ENCODE measurements at regions not wholly inside any gene's neighbourhood (a gene's known extent, or its start where the extent isn't known, plus 50 kb on each side); places are given as distances from the start of the nearest gene placed in this dataset.

DNA sequence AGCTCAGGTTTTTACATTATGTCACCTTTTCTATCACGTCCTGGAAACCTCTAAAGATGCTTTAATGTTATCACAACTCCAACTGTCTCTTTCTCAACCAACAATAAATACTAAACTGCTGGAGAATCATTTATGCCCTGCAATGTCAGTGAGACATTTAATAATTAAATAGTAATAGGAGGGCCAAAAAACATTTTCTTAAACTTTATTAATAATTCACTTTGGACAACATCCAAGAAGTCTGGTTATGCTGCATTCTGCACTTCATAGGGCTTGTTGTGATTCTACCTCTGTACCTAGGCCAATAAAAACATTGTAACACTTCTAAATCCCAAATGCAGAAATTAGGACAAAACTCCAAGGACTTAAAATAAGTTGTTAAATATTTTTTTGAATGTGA, 420.4 kb upstream of the LRRTM1 start:
- no peaks in the 10 kb centered on the region for H3K4me1 ChIP-seq (ENCODE audit: control insufficient read depth, low read length)
- 0 out of 2 replicates have a peak, but pooled peaks cover 4% of the 10 kb centered on the region for H3K9me3 ChIP-seq (ENCODE audit: control insufficient read depth, insufficient read depth, low read length)
- H3K4me3 ChIP-seq (ENCODE audit: low read length), result no peak overlapping the region
- H3K27ac ChIP-seq (ENCODE audit: low read depth, low read length), result no peak overlapping the region
- no peaks in the 10 kb centered on the region for H3K36me3 ChIP-seq (ENCODE audit: control insufficient read depth, low read length)
- no peaks in the 10 kb centered on the region for H4K20me1 ChIP-seq (ENCODE audit: control insufficient read depth, insufficient read depth, low read depth, low read length)
- H3K27me3 ChIP-seq (ENCODE audit: control insufficient read depth, low read length), result no peaks in the 10 kb centered on the region
- H3K9me2 ChIP-seq (replicated peaks; ENCODE audit: control insufficient read depth, low read length), result no peaks in the 10 kb centered on the region
- H3F3A ChIP-seq (ENCODE audit: control insufficient read depth, insufficient read depth), result no peaks in the 10 kb centered on the region
- H3K4me2 ChIP-seq (ENCODE audit: low read length), result no peak overlapping the region
- H3K79me2 ChIP-seq (ENCODE audit: control insufficient read depth, low read length), result no peaks in the 10 kb centered on the region
- TF ChIP-seq EZH2phosphoT487 (IDR thresholded peaks at IDR 0.05; ENCODE audit: borderline replicate concordance, low read length), result no peak
- TF ChIP-seq, protein P1, sequence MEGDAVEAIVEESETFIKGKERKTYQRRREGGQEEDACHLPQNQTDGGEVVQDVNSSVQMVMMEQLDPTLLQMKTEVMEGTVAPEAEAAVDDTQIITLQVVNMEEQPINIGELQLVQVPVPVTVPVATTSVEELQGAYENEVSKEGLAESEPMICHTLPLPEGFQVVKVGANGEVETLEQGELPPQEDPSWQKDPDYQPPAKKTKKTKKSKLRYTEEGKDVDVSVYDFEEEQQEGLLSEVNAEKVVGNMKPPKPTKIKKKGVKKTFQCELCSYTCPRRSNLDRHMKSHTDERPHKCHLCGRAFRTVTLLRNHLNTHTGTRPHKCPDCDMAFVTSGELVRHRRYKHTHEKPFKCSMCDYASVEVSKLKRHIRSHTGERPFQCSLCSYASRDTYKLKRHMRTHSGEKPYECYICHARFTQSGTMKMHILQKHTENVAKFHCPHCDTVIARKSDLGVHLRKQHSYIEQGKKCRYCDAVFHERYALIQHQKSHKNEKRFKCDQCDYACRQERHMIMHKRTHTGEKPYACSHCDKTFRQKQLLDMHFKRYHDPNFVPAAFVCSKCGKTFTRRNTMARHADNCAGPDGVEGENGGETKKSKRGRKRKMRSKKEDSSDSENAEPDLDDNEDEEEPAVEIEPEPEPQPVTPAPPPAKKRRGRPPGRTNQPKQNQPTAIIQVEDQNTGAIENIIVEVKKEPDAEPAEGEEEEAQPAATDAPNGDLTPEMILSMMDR (IDR thresholded peaks at IDR 0.05; ENCODE audit: low read depth, low read length, poor library complexity, severe bottlenecking), result no peak

DNA sequence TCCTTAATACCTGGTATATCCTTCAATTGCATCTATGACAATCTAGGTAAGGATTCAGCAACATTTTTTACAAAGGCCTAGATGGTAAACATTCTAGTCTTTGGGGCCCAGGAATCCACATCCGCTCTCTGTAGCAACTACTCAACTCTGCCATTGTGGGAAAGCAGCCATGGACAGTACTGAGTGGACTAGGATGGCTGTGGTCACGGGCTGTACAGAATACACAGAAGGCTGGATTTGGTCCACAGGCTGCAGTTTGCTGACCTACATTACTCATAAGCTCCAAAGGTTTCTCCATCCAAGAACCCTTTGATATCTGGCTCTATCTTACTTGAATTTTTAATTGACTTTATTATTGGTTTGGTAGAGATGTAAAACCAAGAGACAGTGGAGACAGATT, 418.3 kb upstream of the LRRTM1 start:
- Histone ChIP-seq H4K20me1 (ENCODE audit: control insufficient read depth, insufficient read depth, low read depth, low read length) (no peaks in the 10 kb centered on the region), H3K27ac (ENCODE audit: low read depth, low read length) (no peak overlapping the region), H3K9me3 (ENCODE audit: control insufficient read depth, insufficient read depth, low read length) (peaks cover 6% of the 10 kb centered on the region; the same call in 1 of the 2 replicates), H3K79me2 (ENCODE audit: control insufficient read depth, low read length) (no peaks in the 10 kb centered on the region), H3K9me2 (replicated peaks; ENCODE audit: control insufficient read depth, low read length) (no peaks in the 10 kb centered on the region), H3K27me3 (ENCODE audit: control insufficient read depth, low read length) (no peaks in the 10 kb centered on the region), H3F3A (ENCODE audit: control insufficient read depth, insufficient read depth) (no peaks in the 10 kb centered on the region), H3K4me2 (ENCODE audit: low read length) (no peak overlapping the region), H3K4me3 (ENCODE audit: low read length) (no peak overlapping the region), H3K36me3 (ENCODE audit: control insufficient read depth, low read length) (no peaks in the 10 kb centered on the region), H3K4me1 (ENCODE audit: control insufficient read depth, low read length) (no peaks in the 10 kb centered on the region)
- TF ChIP-seq, protein P1 (IDR thresholded peaks at IDR 0.05; ENCODE audit: low read depth, low read length, poor library complexity, severe bottlenecking), result no peak
- no peak for TF ChIP-seq EZH2phosphoT487 (IDR thresholded peaks at IDR 0.05; ENCODE audit: borderline replicate concordance, low read length)

- Histone ChIP-seq H3K27ac (ENCODE audit: low read depth, low read length) (no peak overlapping the region), H3K27me3 (ENCODE audit: control insufficient read depth, low read length) (no peaks in the 10 kb centered on the region), H3K4me1 (ENCODE audit: control insufficient read depth, low read length) (no peaks in the 10 kb centered on the region), H3K79me2 (ENCODE audit: control insufficient read depth, low read length) (no peaks in the 10 kb centered on the region), H3K9me3 (ENCODE audit: control insufficient read depth, insufficient read depth, low read length) (peaks cover 3% of the 10 kb centered on the region; the same call in 1 of the 2 replicates), H3K9me2 (replicated peaks; ENCODE audit: control insufficient read depth, low read length) (no peaks in the 10 kb centered on the region), H3K4me2 (ENCODE audit: low read length) (no peak overlapping the region), H4K20me1 (ENCODE audit: control insufficient read depth, insufficient read depth, low read depth, low read length) (no peaks in the 10 kb centered on the region), H3F3A (ENCODE audit: control insufficient read depth, insufficient read depth) (no peaks in the 10 kb centered on the region), H3K4me3 (ENCODE audit: low read length) (no peak overlapping the region), H3K36me3 (ENCODE audit: control insufficient read depth, low read length) (no peaks in the 10 kb centered on the region)
- no peak for TF ChIP-seq EZH2phosphoT487 (IDR thresholded peaks at IDR 0.05; ENCODE audit: borderline replicate concordance, low read length)
- TF ChIP-seq, protein P1 (IDR thresholded peaks at IDR 0.05; ENCODE audit: low read depth, low read length, poor library complexity, severe bottlenecking), result no peak
Measured at GRCh38 chr2:80719607-80720006, 415.1 kb upstream of the LRRTM1 start.

All from DOHH2 (cell line).